ENCODE measurements at regions not wholly inside any gene's neighbourhood (a gene's known extent, or its start where the extent isn't known, plus 50 kb on each side); places are given as distances from the start of the nearest gene placed in this dataset.

GRCh38 chr1:60818969-60819701 is 263.2 kb upstream of the NFIA start:
- Histone ChIP-seq H3K27me3 (replicated peaks in 1 of 4; ENCODE audit: control insufficient read depth in 3 of 4, extremely low read depth in 1 of 4, insufficient read depth in 3 of 4, low read length in 3 of 4) (no peaks in the 10 kb centered on the region), H4K8ac (ENCODE audit: extremely low read depth, insufficient read depth, low read length) (no peak overlapping the region), H2AFZ (ENCODE audit: low read length) (no peak overlapping the region), H3K18ac (ENCODE audit: extremely low read depth, low read length) (no peak overlapping the region), H3K79me2 (ENCODE audit: control insufficient read depth in 1 of 2, insufficient read depth in 2 of 2, low read length in 2 of 2) (no peaks in the 10 kb centered on the region), H2AK5ac (ENCODE audit: low read depth, low read length) (no peak overlapping the region), H3K36me3 (ENCODE audit: control insufficient read depth in 2 of 4, insufficient read depth in 4 of 4, low read length in 3 of 4) (no peaks in the 10 kb centered on the region), H3K27ac (ENCODE audit: low read depth, low read length) (no peak overlapping the region), H3K14ac (ENCODE audit: insufficient read length) (no peak overlapping the region), H2BK12ac (ENCODE audit: low read depth, low read length) (no peak overlapping the region), H4K91ac (replicated peaks; ENCODE audit: insufficient read length, low read length) (no peak overlapping the region), H3K9me3 (ENCODE audit: insufficient read depth in 2 of 2, low read depth in 1 of 2, low read length in 1 of 2) (no peaks in the 10 kb centered on the region), H3K56ac (replicated peaks; ENCODE audit: insufficient read length, low read depth, low read length) (no peak overlapping the region), H4K5ac (ENCODE audit: insufficient read length, low read depth, low read length) (no peak overlapping the region), H2BK120ac (replicated peaks; ENCODE audit: low read depth, low read length) (no peak overlapping the region), H3K79me1 (ENCODE audit: low read depth, low read length) (no peaks in the 10 kb centered on the region), H3K4ac (replicated peaks; ENCODE audit: insufficient read length, low read depth, low read length) (no peak overlapping the region), H3K4me3 (ENCODE audit: extremely low read depth in 1 of 4, insufficient read depth in 2 of 4, low read depth in 3 of 4, low read length in 4 of 4) (no peak overlapping the region), H3K4me1 (replicated peaks in 1 of 4; ENCODE audit: control insufficient read depth in 3 of 4, insufficient read depth in 4 of 4, low read length in 3 of 4) (no peaks in the 10 kb centered on the region), H2BK15ac (ENCODE audit: low read length) (no peak overlapping the region), H3K4me2 (ENCODE audit: insufficient read depth in 1 of 2, low read depth in 2 of 2, low read length in 2 of 2) (no peak overlapping the region), H3K9ac (replicated peaks in 1 of 4; ENCODE audit: extremely low read depth in 1 of 4, low read depth in 3 of 4, low read length in 3 of 4) (no peak overlapping the region), H3K23me2 (ENCODE audit: low read depth, low read length) (no peaks in the 10 kb centered on the region), H2BK20ac (ENCODE audit: low read length) (no peak overlapping the region), H4K20me1 (replicated peaks in 1 of 2; ENCODE audit: control insufficient read depth in 1 of 2, insufficient read depth in 2 of 2, low read length in 2 of 2) (no peaks in the 10 kb centered on the region), H3K23ac (ENCODE audit: insufficient read length) (no peak overlapping the region), H2BK5ac (ENCODE audit: low read depth, low read length) (no peak overlapping the region)
- POLR2A ChIA-PET (ENCODE audit: partially characterized antibody), result no interaction called here
- TF ChIP-seq SIX5 (IDR thresholded peaks at IDR 0.05; ENCODE audit: low read depth, low read length) (no peak), NANOG (IDR thresholded peaks at IDR 0.05; ENCODE audit: insufficient read depth, low read depth, low read length, poor library complexity, severe bottlenecking) (no peak)
- WGBS, 2 experiments (ENCODE audit: extremely low coverage in 1 of 2, insufficient coverage in 1 of 2, insufficient read length in 1 of 2, insufficient replicate concordance in 2 of 2, low coverage in 1 of 2, low lambda C conversion rate in 2 of 2, missing lambda C conversion rate in 1 of 2), result 79% methylated on average over 4 of the region's 4 CpGs; no CpG with 5 or more reads in 1 of the 2 experiments
- no peak for FAIRE-seq
- DNase-seq (ENCODE audit: low read depth in 1 of 2, low spot score in 2 of 2), result no peak
- CTCF ChIA-PET (ENCODE audit: partially characterized antibody), result interaction anchor here (0.6 kb wide), 1 partner anchor 810 kb away, joined by 3 read pairs; no protein-coding TSS in a partner anchor
